Neural progenitor cell (in vitro differentiated cells): ENCODE measurements at regions not wholly inside any gene's neighbourhood (a gene's known extent, or its start where the extent isn't known, plus 50 kb on each side); places are given as distances from the start of the nearest gene placed in this dataset.

Experiments used
- DNase-seq: peaks from one replicate; pipeline ENCODE4 v3.0.0-alpha.2; 2016; ENCODE audit warnings: low spot score
- H2AFZ ChIP-seq: fragments of 200-600 bp; sonication (generic); replicated peaks from 2 replicates; pipeline ENCODE4 v1.6.1; 2016; ENCODE audit warnings: antibody characterized with exemption
- H3F3A ChIP-seq: fragments of 200-600 bp; sonication (generic); 2 replicates; pipeline ENCODE4 v1.6.1; 2016; ENCODE audit warnings: antibody characterized with exemption, low read depth
- H3K27ac ChIP-seq: fragments of 200-600 bp; sonication (generic); 2 replicates; pipeline ENCODE4 v1.5.1; 2016; ENCODE audit warnings: mild to moderate bottlenecking
- H3K27me3 ChIP-seq: fragments of 200-600 bp; sonication (generic); 2 replicates; pipeline ENCODE4 v1.6.1; 2016; ENCODE audit warnings: mild to moderate bottlenecking, moderate library complexity
- H3K36me3 ChIP-seq: fragments of 200-600 bp; sonication (generic); 2 replicates; pipeline ENCODE4 v1.5.1; 2016
- H3K4me1 ChIP-seq: fragments of 200-600 bp; sonication (generic); 2 replicates; pipeline ENCODE4 v1.6.1; 2016; ENCODE audit warnings: mixed run types
- H3K4me2 ChIP-seq: fragments of 200-600 bp; sonication (generic); 2 replicates; pipeline ENCODE4 v1.6.1; 2016
- H3K4me3 ChIP-seq: fragments of 200-600 bp; sonication (generic); 2 replicates; pipeline ENCODE4 v1.5.1; 2016
- H3K79me2 ChIP-seq: fragments of 200-600 bp; sonication (generic); 2 replicates; pipeline ENCODE4 v1.6.1; 2016; ENCODE audit warnings: low read depth
- H3K9ac ChIP-seq: fragments of 200-600 bp; sonication (generic); 2 replicates; pipeline ENCODE4 v1.6.1; 2016
- H3K9me3 ChIP-seq: fragments of 200-600 bp; sonication (generic); 2 replicates; pipeline ENCODE4 v1.5.1; 2016; ENCODE audit warnings: low read depth
- H4K20me1 ChIP-seq: fragments of 200-600 bp; sonication (generic); 2 replicates; pipeline ENCODE4 v1.6.1; 2016; ENCODE audit warnings: low read depth
- H3K27ac Mint-ChIP-seq: 3 replicates; pipeline ENCODE4 v1.8.0; 2021; ENCODE audit warnings: mixed read lengths
- H3K27me3 Mint-ChIP-seq: 2 replicates; pipeline ENCODE4 v1.8.0; 2022; ENCODE audit warnings: low read depth, mild to moderate bottlenecking, inconsistent platforms, moderate library complexity, mixed read lengths; ENCODE audit not compliant: insufficient read depth
- H3K36me3 Mint-ChIP-seq: 3 replicates; pipeline ENCODE4 v1.8.0; 2021; ENCODE audit warnings: mixed read lengths
- H3K4me1 Mint-ChIP-seq: 3 replicates; pipeline ENCODE4 v1.8.0; 2021; ENCODE audit warnings: mixed read lengths
- H3K4me3 Mint-ChIP-seq: 3 replicates; pipeline ENCODE4 v1.8.0; 2021; ENCODE audit warnings: mild to moderate bottlenecking, moderate library complexity, mixed read lengths
- H3K9me3 Mint-ChIP-seq: 3 replicates; pipeline ENCODE4 v1.8.0; 2020; ENCODE audit warnings: mixed read lengths
- CTCF ChIP-seq: fragments of 200-600 bp; sonication (generic); IDR thresholded peaks from 2 replicates; pipeline ENCODE4 v1.5.1; 2017; ENCODE audit warnings: antibody characterized with exemption, mild to moderate bottlenecking
- EZH2 ChIP-seq: fragments of 200-600 bp; sonication (generic); IDR thresholded peaks from 2 replicates; pipeline ENCODE4 v1.6.1; 2017; ENCODE audit warnings: antibody characterized with exemption, mild to moderate bottlenecking, moderate library complexity
- EZH2phosphoT487 ChIP-seq: fragments of 200-600 bp; sonication (generic); IDR thresholded peaks from 2 replicates; pipeline ENCODE4 v1.6.1; 2017; ENCODE audit warnings: antibody characterized with exemption

GRCh38 chr19:28350673-28351072 is 862.3 kb downstream of the UQCRFS1 start:
- H3K4me1 Mint-ChIP-seq: no peaks in the 10 kb centered on the region

GRCh38 chr19:28350037-28350436 is 862.9 kb downstream of the UQCRFS1 start:
- Histone ChIP-seq H3K4me1 (no peaks in the 10 kb centered on the region), H3K4me2 (no peak overlapping the region), H4K20me1 (no peaks in the 10 kb centered on the region), H2AFZ (no peak overlapping the region), H3K79me2 (no peaks in the 10 kb centered on the region), H3K27ac (no peak overlapping the region), H3K9me3 (no peaks in the 10 kb centered on the region), H3K36me3 (no peaks in the 10 kb centered on the region), H3K27me3 (no peaks in the 10 kb centered on the region), H3K4me3 (no peak overlapping the region), H3K9ac (no peak overlapping the region), H3F3A (no peaks in the 10 kb centered on the region)
- no peak for DNase-seq
- H3K27me3 Mint-ChIP-seq: no peaks in the 10 kb centered on the region
- peaks cover 6% of the 10 kb centered on the region for H3K9me3 Mint-ChIP-seq
- no peaks in the 10 kb centered on the region for H3K4me1 Mint-ChIP-seq
- no peaks in the 10 kb centered on the region for H3K36me3 Mint-ChIP-seq
- no peak overlapping the region for H3K27ac Mint-ChIP-seq
- TF ChIP-seq CTCF: no peak
- no peak for TF ChIP-seq EZH2phosphoT487
- TF ChIP-seq EZH2: no peak
- H3K4me3 Mint-ChIP-seq: no peak overlapping the region

More at GRCh38 chr19:28350673-28351072, 862.3 kb downstream of the UQCRFS1 start:
- H3K27ac Mint-ChIP-seq: no peak overlapping the region
- TF ChIP-seq EZH2 (no peak), EZH2phosphoT487 (no peak), CTCF (no peak)
- H3K9me3 Mint-ChIP-seq: peaks cover 6% of the 10 kb centered on the region
- Histone ChIP-seq H3K27me3 (no peaks in the 10 kb centered on the region), H4K20me1 (no peaks in the 10 kb centered on the region), H3K4me3 (no peak overlapping the region), H3K79me2 (no peaks in the 10 kb centered on the region), H3K4me2 (no peak overlapping the region), H3F3A (no peaks in the 10 kb centered on the region), H3K9me3 (no peaks in the 10 kb centered on the region), H3K36me3 (no peaks in the 10 kb centered on the region), H2AFZ (no peak overlapping the region), H3K4me1 (no peaks in the 10 kb centered on the region), H3K9ac (no peak overlapping the region), H3K27ac (no peak overlapping the region)
- H3K4me3 Mint-ChIP-seq: no peak overlapping the region
- H3K27me3 Mint-ChIP-seq: no peaks in the 10 kb centered on the region
- H3K36me3 Mint-ChIP-seq: no peaks in the 10 kb centered on the region
- DNase-seq: no peak

- no peak overlapping the region for H3K4me2 ChIP-seq
- H3K27ac Mint-ChIP-seq: no peak overlapping the region
- no peaks in the 10 kb centered on the region for H3K27me3 Mint-ChIP-seq
- no peaks in the 10 kb centered on the region for H3K79me2 ChIP-seq
- no peaks in the 10 kb centered on the region for H3K27me3 ChIP-seq
- DNase-seq: no peak
- H3K36me3 ChIP-seq: no peaks in the 10 kb centered on the region
- H3K9me3 ChIP-seq: no peaks in the 10 kb centered on the region
- H2AFZ ChIP-seq: no peak overlapping the region
- H3K9ac ChIP-seq: no peak overlapping the region
- H3K27ac ChIP-seq: no peak overlapping the region
- no peaks in the 10 kb centered on the region for H3K4me1 Mint-ChIP-seq
- no peaks in the 10 kb centered on the region for H3F3A ChIP-seq
- no peak overlapping the region for H3K4me3 ChIP-seq
- H3K4me3 Mint-ChIP-seq: no peak overlapping the region
- H3K9me3 Mint-ChIP-seq: peaks cover 6% of the 10 kb centered on the region
- H4K20me1 ChIP-seq: no peaks in the 10 kb centered on the region
- no peaks in the 10 kb centered on the region for H3K36me3 Mint-ChIP-seq
- TF ChIP-seq CTCF (no peak), EZH2 (no peak), EZH2phosphoT487 (no peak)
- no peaks in the 10 kb centered on the region for H3K4me1 ChIP-seq
Observed at GRCh38 chr19:28349604-28350003, 863.3 kb downstream of the UQCRFS1 start.

- Histone ChIP-seq H3K27me3 (no peaks in the 10 kb centered on the region), H3K4me1 (no peaks in the 10 kb centered on the region), H3K9ac (no peak overlapping the region), H4K20me1 (no peaks in the 10 kb centered on the region), H3K4me3 (no peak overlapping the region), H2AFZ (no peak overlapping the region), H3K4me2 (no peak overlapping the region), H3K27ac (no peak overlapping the region), H3F3A (no peaks in the 10 kb centered on the region), H3K79me2 (no peaks in the 10 kb centered on the region), H3K9me3 (no peaks in the 10 kb centered on the region), H3K36me3 (no peaks in the 10 kb centered on the region)
- Mint-ChIP-seq H3K27ac (no peak overlapping the region), H3K36me3 (no peaks in the 10 kb centered on the region), H3K27me3 (no peaks in the 10 kb centered on the region), H3K4me1 (no peaks in the 10 kb centered on the region), H3K9me3 (peaks cover 2% of the 10 kb centered on the region), H3K4me3 (no peak overlapping the region)
- no peak for DNase-seq
- no peak for TF ChIP-seq CTCF
- TF ChIP-seq EZH2: no peak
- no peak for TF ChIP-seq EZH2phosphoT487
Observed at GRCh38 chr19:28345811-28346210, 867.1 kb downstream of the UQCRFS1 start.
